GM21381 (cell line): ENCODE measurements at regions not wholly inside any gene's neighbourhood (a gene's known extent, or its start where the extent isn't known, plus 50 kb on each side); places are given as distances from the start of the nearest gene placed in this dataset.
"Not testable (repeated sequence)": the region's sequence is repeated elsewhere in the genome, so short reads cannot be mapped to it uniquely, and the experiment has no call there.

Source experiments
- ATAC-seq: cut with Tn5 transposase; IDR thresholded peaks from one replicate; pipeline ENCODE4 v1.9.1; 2021; ENCODE audit warnings: mild to moderate bottlenecking, moderate library complexity; ENCODE audit not compliant: unreplicated experiment

DNA sequence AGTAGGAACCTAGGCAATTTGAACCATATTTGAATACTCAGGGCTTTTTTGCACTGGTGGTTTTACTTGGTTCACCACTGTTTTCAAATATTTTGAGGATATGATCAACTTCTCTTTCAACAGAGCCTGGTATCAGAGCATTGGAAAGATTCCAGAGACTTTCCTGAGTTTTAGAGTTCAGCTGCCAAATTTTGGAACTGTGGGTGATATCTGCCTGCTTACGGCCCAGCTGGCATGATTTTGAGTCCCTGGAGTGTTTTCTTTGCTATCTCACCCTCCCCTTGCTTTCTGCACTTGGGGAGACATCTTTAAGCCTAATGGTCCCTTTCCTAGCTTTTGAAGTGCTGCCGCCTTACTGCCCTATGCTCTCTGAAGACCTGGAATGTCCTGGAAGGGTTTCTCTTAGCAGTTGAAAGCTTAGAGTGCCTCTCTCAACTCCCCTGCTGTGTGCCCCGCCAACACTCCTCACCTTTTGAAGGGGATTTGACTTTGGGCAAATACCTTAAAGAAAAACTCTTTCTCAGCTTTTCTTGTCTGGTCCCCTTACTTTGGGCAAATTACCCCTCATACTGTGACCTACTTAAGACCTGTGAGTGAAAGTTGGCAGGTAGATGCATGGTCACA, 539.1 kb downstream of the MFSD1 start:
- no peak for ATAC-seq

DNA sequence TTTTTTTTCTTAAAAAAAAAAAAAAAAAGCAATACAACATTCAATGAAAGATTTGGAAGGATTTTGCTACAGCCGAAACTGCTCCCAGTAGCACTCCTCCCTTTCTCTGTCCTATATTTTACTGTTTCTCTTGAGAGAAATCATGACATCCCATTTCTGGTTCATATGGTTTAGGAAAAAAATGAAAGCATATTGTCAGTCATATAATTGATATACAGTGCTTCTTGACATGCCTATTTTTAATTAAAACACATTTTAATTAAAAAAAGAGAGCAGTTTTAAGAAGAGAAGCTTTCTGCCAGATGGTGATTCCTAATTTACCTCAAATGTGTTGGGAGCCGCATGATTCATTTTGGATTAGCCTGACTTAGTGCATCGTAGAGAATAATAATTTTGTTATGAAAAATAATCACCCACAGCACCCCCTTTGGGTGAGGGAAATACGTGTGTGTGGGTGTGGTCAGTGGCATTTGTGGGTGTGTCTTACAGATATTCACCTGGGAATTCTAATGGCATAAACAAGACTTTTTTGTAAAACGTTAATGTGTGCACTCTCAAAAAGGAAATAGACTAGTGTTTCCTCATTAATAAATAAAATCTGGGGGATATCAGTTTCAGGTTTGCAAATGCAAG, 544.5 kb downstream of the MFSD1 start:
- ATAC-seq: no peak

DNA sequence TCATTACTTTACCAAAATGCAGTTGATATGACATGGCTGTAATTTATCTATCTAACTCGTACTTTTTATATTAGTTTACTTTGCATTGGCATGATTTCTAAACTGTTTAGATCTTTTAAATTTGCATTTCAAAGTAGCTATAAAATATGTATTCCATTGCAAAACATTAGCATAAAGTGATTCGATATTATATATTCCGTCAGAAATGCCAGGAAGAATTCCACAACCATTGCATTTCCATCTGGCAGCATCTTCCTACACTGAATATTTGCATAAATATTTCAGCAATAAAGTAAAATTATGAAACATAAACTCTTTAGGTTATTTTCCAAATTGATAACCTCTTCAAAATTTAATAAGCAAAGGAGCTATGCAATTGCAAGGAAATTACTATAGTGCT, 546.6 kb downstream of the MFSD1 start:
- no peak for ATAC-seq

DNA sequence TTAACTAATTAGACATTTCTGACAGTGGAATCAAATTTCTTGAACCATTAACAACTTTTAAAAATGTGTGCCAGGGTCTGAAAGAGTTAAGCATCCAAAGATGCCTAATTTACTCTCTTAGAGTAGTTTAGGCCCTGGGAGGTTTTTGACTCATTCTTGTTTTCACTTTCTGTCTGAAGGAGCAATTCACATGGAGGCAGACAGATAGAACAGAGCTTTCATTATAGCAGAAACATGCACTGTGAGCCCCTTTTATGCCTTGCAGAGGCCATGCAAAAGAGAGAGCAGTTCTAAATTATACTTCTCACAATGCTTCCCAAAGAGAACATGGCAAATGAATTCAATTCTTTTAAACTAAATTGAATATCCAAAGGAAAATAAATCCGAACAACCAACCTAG, 554.8 kb downstream of the MFSD1 start:
- ATAC-seq: no peak

DNA sequence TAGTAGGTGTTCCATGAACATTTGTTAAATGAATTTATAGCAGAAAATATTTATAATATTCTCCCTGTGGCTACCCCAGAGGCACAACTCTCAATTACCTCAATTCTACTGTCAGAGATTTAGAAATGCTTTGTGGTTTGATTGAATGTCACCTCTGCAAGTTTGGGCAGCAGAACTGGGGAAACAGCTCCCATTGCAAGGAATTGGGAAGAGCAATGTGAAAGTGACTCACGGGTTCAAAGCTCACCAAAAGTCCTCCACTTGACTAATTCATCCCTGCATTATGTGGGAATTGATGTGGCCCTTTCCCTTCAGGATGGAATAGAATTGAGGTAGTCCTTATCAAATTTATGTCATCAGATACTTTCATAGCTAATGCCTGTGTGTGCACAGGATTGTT, 562.7 kb downstream of the MFSD1 start:
- ATAC-seq: no peak

DNA sequence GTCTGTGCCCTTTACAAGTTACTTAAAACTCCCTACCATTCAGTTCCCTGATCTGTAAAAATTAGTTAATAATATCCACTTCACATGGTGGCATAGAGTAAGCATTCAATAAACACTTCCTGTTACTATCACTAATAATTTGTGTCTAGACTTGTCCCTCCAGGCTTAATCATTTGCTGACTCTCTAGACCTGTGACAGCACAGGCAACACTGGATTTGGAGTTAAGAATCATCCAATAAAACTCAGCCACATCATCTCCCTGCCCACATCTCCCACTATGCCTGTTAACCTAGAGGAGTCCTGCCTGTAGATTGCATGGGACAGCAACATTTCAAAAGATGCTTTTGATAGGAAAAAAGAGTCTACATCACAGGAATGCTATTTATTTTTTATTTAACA, 564.6 kb downstream of the MFSD1 start:
- ATAC-seq: no peak

DNA sequence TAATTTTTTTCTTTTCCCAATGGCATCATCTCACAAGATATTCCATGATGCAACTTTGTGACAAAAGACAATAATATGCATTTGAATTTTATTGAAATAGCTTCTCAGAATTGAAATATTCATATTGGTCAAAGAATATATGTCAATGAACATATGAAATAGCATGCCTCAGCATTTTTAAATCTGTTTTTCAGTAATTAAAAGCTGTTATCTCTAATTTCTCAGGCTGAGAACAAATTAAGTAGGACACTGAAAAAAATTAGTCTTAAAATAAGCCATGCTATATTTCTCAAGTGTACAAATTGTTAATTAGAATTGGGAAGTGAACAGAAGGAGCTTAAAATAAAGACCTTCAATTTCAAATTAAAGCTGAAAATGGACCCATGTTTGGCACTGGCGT, 570.1 kb downstream of the MFSD1 start:
- no peak for ATAC-seq

DNA sequence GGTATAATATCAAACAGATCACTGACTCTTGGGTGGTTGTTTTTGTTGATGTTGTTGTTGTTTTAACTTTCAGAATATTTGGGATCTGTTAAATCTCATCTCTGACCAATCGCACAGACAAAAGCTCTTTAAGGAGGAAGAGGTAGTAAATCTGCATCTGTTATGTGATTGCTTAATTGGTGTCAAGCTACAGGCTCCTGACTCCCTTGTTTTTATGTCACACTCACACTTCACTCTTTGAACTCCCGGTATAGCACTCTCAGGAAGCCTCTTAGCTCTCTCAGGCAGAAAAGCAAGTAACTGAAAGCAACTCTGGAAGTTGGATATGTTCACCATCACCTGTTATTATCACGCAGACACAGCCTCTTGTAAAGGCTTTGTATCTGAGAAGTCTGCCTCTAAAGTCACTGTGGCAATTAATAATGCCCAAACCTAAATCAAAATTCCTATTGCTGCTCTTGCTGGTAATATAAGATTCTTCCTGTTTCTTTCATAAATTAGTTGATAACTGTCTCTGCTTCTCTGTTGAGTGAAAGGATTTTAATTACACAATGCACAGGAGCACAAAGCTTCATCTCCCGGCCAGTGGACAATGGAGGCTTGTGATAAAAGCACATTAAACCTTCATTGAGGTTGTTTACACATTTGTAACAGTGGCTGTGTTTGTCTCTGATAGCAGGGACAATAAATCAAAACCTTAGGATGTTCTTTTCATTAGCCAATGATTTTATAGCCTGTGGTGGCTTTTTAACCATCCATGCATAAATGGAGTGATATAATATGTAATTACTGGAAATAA, 576.7 kb downstream of the MFSD1 start:
- ATAC-seq: no peak

DNA sequence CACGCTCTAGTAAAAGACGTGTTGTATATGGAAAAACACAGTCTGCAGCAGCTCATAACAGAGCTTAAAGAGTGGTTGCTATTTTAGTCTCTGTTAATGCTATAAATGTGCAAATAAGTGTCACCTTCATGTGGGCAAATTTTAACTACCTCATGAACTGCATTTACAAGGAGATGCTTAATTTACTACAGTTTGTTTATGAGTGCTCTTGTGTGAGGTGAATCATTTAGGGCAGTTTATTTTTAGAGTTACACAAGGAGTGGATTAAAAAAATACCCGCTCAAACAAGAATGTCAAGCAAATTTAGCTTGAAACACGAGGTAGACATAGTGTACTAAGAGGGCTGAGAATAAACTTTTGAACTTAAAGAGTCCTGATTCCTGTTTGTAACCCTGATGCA, 579.0 kb downstream of the MFSD1 start:
- ATAC-seq: no peak

DNA sequence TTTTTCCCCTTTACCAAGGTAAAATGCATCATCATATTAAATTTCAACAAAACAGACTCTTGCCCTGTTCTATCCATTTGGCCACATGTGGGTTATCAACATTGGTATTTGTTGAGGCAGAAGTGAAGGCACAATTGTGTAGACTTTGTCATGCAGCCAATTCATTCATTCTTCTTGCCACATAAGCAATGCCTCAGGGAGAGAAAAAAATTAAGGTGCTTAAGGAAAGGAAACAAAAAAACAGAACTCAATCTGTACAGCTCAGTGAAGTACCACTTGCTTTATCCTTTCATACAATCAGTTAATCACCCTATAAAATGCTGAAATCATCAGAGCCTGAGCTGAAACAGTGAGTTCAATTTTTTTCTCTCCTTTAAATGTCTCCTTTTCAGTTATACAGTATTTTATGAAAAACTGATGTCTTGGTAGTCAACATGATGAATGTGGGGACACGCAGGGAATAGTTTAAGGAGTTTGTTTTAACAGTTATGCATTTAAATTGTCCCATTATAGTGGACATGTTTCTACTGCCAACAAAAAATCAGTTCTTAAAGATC, 588.9 kb downstream of the MFSD1 start:
- ATAC-seq: no peak

DNA sequence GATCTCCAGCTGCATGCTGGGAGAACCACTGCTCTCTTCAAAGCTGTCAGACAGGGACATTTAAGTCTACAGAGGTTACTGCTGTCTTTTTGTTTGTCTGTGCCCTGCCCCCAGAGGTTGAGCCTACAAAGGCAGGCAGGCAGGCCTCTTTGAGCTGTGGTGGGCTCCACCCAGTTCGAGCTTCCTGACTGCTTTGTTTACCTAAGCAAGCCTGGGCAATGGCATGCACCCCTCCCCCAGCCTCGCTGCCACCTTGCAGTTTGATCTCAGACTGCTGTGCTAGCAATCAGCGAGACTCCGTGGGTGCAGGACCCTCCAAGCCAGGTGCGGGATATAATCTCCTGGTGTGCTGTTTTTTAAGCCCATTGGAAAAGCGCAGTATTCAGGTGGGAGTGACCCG, 591.0 kb upstream of the IL12A start:
- ATAC-seq: not testable (repeated sequence)

DNA sequence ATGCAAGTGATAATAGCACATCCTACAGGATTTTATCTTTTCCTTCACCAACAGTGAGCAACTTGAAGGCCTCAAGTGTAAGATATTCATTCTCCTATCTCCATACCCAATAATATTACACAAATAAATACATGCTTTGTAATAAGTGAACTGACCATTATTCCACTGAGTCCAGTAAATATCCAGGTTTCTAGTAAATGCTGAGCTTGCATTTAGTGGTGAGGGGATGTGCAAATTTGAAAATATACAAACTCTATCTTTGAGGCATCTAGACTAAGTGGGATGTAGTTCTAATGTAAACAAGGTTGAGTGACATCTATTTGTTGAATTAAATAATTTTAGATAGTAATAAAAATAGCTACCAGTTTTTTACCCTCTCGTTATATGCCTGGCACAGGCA, 587.6 kb upstream of the IL12A start:
- ATAC-seq: no peak

DNA sequence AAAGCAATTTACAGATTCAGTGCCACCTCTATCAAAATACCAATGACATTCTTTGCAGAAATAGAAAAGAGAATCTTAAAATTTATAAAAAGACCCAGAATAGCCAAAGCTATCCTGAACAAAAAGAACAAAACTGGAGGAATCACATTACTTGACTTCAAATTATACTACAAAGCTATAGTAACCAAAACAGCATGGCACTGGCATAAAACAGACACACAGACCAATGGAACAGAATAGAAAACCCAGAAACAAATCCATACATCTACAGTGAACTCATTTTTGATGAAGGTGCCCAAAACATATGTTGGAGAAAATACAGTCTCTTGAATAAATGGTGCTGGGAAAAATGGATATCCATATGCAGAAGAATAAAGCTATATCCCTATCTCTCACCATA, 578.9 kb upstream of the IL12A start:
- not testable (repeated sequence) for ATAC-seq

DNA sequence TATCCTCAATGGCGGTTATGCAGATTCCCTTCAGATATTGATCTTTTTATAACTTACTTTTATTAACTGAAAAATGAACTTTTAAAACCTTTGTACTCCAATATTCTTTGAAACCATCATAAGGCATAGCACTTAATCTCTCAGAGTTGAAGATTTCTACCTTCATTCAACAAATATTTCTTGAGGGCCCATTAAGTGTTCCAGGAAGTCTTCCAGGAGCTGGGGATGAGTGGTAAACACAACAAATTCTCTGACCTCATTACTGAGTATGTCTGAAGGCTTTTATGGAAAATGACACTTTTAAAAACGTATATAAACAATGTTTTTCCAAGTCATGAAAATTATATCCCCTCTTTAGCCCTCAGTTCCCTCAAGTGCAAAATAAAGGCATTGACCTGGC, 575.3 kb upstream of the IL12A start:
- no peak for ATAC-seq

DNA sequence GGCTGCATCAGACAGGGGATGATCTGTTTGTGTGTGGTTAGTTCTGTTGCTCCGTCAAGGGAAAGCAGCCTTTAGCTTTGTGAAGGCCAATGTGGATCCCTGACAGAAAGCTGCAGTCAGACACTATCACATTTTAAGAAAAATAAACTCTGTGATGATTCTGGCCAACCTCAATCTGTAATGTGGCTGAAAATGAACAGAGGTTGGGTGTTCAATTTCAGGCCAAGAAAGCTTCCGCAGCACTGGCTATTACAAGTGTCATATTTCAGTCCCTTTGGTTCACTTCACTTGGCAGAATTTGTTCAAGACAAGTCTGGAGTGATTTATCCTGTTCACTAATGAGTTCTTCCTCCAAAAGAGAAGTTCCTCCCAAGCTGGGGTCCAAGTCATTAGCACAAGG, 571.8 kb upstream of the IL12A start:
- ATAC-seq: no peak

DNA sequence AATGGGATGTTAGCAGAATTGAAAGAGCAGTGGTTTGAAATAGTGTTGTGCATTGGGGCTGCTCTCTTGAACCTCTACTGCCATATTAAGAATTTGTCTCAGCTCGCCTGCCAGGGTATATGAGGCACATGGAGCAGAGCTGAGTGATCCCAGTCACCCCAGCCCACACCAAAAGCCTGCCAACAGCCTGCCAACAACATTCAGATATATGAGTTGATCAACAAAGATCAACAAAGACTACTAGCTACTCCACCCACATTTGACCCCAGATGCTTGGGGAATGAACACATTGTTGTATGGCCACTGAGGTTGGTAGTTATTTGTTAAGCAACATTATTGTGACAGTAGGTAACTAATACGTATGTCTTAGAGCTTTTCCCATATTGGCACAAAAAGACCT, 570.9 kb upstream of the IL12A start:
- no peak for ATAC-seq

DNA sequence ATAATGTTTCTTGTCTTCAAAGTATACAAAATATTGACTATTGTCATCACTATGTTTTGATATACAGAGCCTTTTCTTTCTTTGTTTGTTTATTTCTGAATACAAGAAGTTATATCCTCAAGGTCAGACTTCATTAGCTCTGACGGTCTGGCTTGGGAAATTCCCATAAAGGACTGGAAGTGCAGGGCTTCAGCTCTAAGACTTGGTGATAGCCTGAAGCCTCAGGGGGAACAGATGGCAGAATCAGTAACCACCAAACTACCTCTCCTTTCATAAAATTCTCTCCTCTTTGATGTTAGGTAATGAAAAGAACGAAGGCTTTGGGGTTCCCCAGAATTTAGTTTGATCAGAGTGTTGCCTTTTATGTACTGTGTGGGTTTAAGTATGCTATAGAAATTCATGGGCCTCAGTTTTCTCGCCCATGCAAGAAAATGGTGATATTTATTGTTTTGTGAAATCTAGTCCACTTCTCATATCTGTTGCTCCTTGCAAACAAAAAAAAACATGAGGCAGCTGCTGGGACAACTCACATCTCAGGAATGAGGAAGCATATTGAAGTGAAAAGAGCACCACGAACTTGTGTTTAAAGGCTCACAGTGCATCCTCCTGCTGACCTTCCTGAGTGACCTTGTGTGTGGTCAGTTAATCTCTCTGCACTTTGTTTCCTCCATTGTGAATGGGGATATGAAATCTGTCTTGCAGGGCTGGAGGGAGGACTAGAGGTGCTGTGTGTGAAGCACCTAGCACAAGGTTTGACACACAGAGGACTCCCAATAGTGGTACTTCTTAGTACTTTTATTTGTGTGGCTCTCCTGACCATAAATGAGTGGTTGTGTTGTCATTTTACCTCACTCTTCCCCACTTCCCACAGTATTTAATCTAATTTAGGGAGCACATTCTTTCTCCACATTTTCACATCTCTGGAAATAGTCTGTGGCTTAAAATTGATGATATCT, 569.8 kb upstream of the IL12A start:
- ATAC-seq: no peak

DNA sequence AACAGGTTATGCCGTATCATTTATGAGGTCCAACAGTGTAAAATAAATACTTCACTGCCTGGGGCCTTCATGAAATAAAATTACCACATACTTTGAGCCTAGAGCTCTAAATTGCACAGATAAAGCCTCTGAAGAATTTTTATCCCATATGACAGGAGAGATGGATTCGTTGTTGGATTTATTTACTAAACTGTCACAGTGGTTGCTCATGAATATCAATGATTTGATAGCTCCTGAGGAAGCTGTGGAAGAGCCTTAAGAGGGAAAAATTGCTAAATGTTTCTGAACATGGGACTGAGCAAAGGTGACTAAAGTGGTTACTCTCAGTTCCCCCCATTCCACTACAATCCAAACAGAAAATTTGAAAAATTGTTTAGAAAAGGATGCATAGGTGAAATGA, 558.9 kb upstream of the IL12A start:
- ATAC-seq: no peak

DNA sequence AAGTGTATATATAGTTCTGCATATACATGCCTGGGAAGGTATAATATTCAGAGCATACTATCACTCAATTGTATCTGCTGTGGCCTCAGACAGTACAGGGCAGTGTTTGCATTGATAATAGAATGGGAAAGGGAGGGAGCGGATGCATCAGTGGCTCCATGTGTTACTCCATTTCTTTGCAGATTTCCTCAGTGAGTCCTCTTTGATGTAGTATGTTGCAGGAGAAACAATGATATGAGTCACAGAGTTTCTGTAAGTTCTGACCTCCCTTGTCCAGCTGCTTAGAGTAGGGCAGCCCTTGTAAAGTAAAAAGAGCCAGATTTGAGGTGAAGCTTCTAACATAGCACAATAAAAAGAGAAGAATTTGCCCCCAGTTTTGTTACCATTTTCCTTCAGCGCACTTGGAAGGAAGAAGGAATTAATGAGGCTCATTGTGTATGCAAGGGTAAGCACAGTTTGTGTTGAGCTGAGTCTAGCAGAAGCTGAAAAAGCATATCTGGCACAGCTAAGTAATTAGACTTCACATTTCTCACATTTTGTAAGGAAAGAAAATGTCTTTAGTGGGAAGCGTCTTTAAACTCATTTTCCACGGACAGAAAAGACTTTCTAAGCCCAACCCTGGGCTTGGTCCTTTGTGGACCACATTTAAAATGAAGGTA, 555.8 kb upstream of the IL12A start:
- no peak for ATAC-seq

DNA sequence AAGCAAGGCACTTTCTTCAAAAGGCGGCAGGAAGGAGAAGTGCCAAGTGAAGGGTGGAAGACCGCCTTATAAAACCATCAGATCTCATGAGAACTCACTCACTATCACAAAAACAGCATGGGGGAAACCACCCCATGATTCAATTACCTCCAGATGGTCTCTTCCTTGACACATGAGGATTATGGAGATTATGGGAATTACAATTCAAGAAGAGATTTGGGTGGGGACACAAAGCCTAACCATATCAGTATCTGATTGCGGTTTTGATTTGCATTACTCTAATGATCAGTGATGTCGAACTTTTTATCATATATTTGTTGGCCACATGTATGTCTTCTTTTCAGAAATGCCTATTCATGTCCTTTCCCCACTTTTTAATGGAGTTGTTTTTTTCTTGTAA, 549.3 kb upstream of the IL12A start:
- no peak for ATAC-seq
